ENCODE measurements at regions not wholly inside any gene's neighbourhood (a gene's known extent, or its start where the extent isn't known, plus 50 kb on each side); places are given as distances from the start of the nearest gene placed in this dataset.

GRCh38 chr18:75638776-75639471 is 211.4 kb upstream of the SMIM21 start:
- no peak for TF ChIP-seq POLR2A (IDR thresholded peaks at IDR 0.05)
- TF ChIP-seq CTCF (IDR thresholded peaks at IDR 0.05 in 4 of 5, conservative IDR thresholded peaks at IDR 0.05 in 1 of 5), result no peak
